GM23338 (cell line): ENCODE measurements at regions not wholly inside any gene's neighbourhood (a gene's known extent, or its start where the extent isn't known, plus 50 kb on each side); places are given as distances from the start of the nearest gene placed in this dataset.

ENCODE experiments used
- ATAC-seq: fragments of 200-7000 bp; cut with Tn5 transposase; 3 replicates; pipeline ENCODE4 v1.9.1; 2020
- DNase-seq: peaks from one replicate; pipeline ENCODE4 v3.0.0-alpha.2; 2015; ENCODE audit warnings: low spot score
- H2AFZ ChIP-seq: fragments of 200-600 bp; sonication (generic); 2 replicates; pipeline ENCODE4 v1.8.0; 2016; ENCODE audit warnings: antibody characterized with exemption, mild to moderate bottlenecking, moderate library complexity
- H3F3A ChIP-seq: fragments of 200-600 bp; sonication (generic); replicated peaks from 2 replicates; pipeline ENCODE4 v1.8.0; 2017; ENCODE audit warnings: antibody characterized with exemption, mixed run types, low read depth
- H3K27ac ChIP-seq: fragments of 200-600 bp; sonication (generic); 2 replicates; pipeline ENCODE4 v1.6.1; 2016; ENCODE audit warnings: low read depth
- H3K27me3 ChIP-seq: fragments of 200-600 bp; sonication (generic); 2 replicates; pipeline ENCODE4 v1.8.0; 2016; ENCODE audit warnings: mild to moderate bottlenecking, mixed run types, moderate library complexity; ENCODE audit not compliant: insufficient read depth
- H3K36me3 ChIP-seq: fragments of 200-600 bp; sonication (generic); 2 replicates; pipeline ENCODE4 v1.8.0; 2016; ENCODE audit warnings: mild to moderate bottlenecking; ENCODE audit not compliant: insufficient read depth
- H3K4me1 ChIP-seq: fragments of 200-600 bp; sonication (generic); 2 replicates; pipeline ENCODE4 v1.8.0; 2016; ENCODE audit warnings: mild to moderate bottlenecking, moderate library complexity; ENCODE audit not compliant: insufficient read depth
- H3K4me2 ChIP-seq: fragments of 200-600 bp; sonication (generic); 2 replicates; pipeline ENCODE4 v1.7.1; 2017; ENCODE audit warnings: mixed run types
- H3K4me3 ChIP-seq: fragments of 200-600 bp; sonication (generic); 2 replicates; pipeline ENCODE4 v1.6.1; 2016; ENCODE audit warnings: mixed run types
- H3K79me2 ChIP-seq: fragments of 200-600 bp; sonication (generic); replicated peaks from 2 replicates; pipeline ENCODE4 v1.8.0; 2017; ENCODE audit warnings: mild to moderate bottlenecking; ENCODE audit not compliant: insufficient read depth
- H3K9me2 ChIP-seq: fragments of 200-600 bp; sonication (generic); 2 replicates; pipeline ENCODE4 v1.8.0; 2017; ENCODE audit not compliant: insufficient read depth
- H4K20me1 ChIP-seq: fragments of 200-600 bp; sonication (generic); replicated peaks from 2 replicates; pipeline ENCODE4 v1.8.0; 2017; ENCODE audit warnings: mild to moderate bottlenecking; ENCODE audit not compliant: insufficient read depth
- H3K27ac Mint-ChIP-seq: 2 replicates; pipeline ENCODE4 v1.8.0; 2020; ENCODE audit warnings: inconsistent platforms, mild to moderate bottlenecking, moderate library complexity, mixed read lengths
- H3K27me3 Mint-ChIP-seq: 3 replicates; pipeline ENCODE4 v1.8.0; 2022; ENCODE audit warnings: low read depth, mild to moderate bottlenecking, moderate library complexity, mixed read lengths, inconsistent platforms; ENCODE audit not compliant: insufficient read depth, poor library complexity
- H3K36me3 Mint-ChIP-seq: 3 replicates; pipeline ENCODE4 v1.8.0; 2021; ENCODE audit warnings: low read depth, mild to moderate bottlenecking, inconsistent platforms, moderate library complexity, mixed read lengths
- H3K4me1 Mint-ChIP-seq: 3 replicates; pipeline ENCODE4 v1.8.0; 2020; ENCODE audit warnings: mild to moderate bottlenecking, inconsistent platforms, mixed read lengths
- H3K4me3 Mint-ChIP-seq: 3 replicates; pipeline ENCODE4 v1.8.0; 2021; ENCODE audit warnings: moderate library complexity, mild to moderate bottlenecking, inconsistent platforms, mixed read lengths
- H3K9me3 Mint-ChIP-seq: 3 replicates; pipeline ENCODE4 v1.8.0; 2020; ENCODE audit warnings: moderate library complexity, mild to moderate bottlenecking, inconsistent platforms, mixed read lengths
- JUNB ChIP-seq: IDR thresholded peaks from one replicate; pipeline ENCODE4 v1.6.1; 2016; ENCODE audit warnings: antibody characterized with exemption; ENCODE audit not compliant: unreplicated experiment
- REST ChIP-seq: IDR thresholded peaks from one replicate; pipeline ENCODE4 v1.6.1; 2018; ENCODE audit warnings: antibody characterized with exemption; ENCODE audit not compliant: unreplicated experiment
- ZNF114 ChIP-seq: fragments of 250-450 bp; sonication (Bioruptor Pico); IDR thresholded peaks from 2 replicates; pipeline ENCODE4 v1.5.0; 2020; ENCODE audit warnings: mild to moderate bottlenecking, moderate library complexity
- ZNF462 ChIP-seq: fragments of 250-450 bp; sonication (Bioruptor Pico); IDR thresholded peaks from 2 replicates; pipeline ENCODE4 v1.5.0; 2020; ENCODE audit warnings: mild to moderate bottlenecking, moderate library complexity

DNA sequence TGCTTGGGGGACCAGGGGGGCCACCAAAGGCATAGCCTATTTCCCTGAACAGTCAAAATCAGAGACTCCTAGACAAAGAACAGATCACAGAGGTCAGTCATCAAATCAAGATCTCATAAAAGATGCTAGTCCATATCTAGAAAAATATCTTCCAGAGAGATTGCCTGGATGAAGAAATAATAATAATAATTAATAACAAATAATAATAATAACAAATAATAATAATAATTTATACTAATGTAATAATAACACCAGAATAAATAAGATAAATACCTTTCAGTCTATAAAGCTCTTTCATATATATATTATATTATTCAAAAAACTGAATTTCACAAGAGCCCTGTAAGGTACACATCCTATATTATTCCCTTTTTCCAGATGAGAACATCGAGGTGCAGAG, 129.6 kb downstream of the PAX1 start:
- Histone ChIP-seq H3K4me2 (no peak overlapping the region), H3K9me2 (no peaks in the 10 kb centered on the region), H3K4me3 (no peak overlapping the region), H3K79me2 (no peaks in the 10 kb centered on the region), H3K4me1 (no peaks in the 10 kb centered on the region), H2AFZ (no peak overlapping the region), H3K27me3 (no peaks in the 10 kb centered on the region), H3K27ac (no peak overlapping the region), H4K20me1 (no peaks in the 10 kb centered on the region), H3K36me3 (no peaks in the 10 kb centered on the region), H3F3A (no peaks in the 10 kb centered on the region)
- ATAC-seq = no peak
- Mint-ChIP-seq H3K27me3 (peaks cover 4% of the 10 kb centered on the region), H3K4me1 (no peaks in the 10 kb centered on the region), H3K36me3 (no peaks in the 10 kb centered on the region), H3K27ac (no peak overlapping the region), H3K9me3 (no peaks in the 10 kb centered on the region; the same call in 2 of the 3 replicates), H3K4me3 (no peak overlapping the region)
- TF ChIP-seq JUNB (no peak), ZNF114 (no peak), REST (no peak), ZNF462 (CRISPR knock-in tag) (no peak)
- no peak for DNase-seq
